OCI-LY3 (cell line): ENCODE measurements at regions not wholly inside any gene's neighbourhood (a gene's known extent, or its start where the extent isn't known, plus 50 kb on each side); places are given as distances from the start of the nearest gene placed in this dataset.

Source experiments
- CTCF ChIP-seq: fragments of 200-600, 300-600 bp; sonication (generic); IDR thresholded peaks from 2 replicates; pipeline ENCODE4 v1.5.1; 2014; ENCODE audit warnings: antibody characterized with exemption, low read length, low read depth
- EZH2phosphoT487 ChIP-seq: fragments of 200-600 bp; shearing (Covaris generic); IDR thresholded peaks from 2 replicates; pipeline ENCODE4 v1.6.1; 2018; ENCODE audit warnings: antibody characterized with exemption, mixed run types, low read depth

GRCh38 chr7:115086146-115086841 is 164.4 kb downstream of the MDFIC start:
- TF ChIP-seq CTCF = peak; percentile 29
- no peak for TF ChIP-seq EZH2phosphoT487
